ENCODE measurements at regions not wholly inside any gene's neighbourhood (a gene's known extent, or its start where the extent isn't known, plus 50 kb on each side); places are given as distances from the start of the nearest gene placed in this dataset.

- no peak for DNase-seq
These were observed 219.4 kb upstream of the CPNE8 start for GRCh38 chr12:39124768-39125167.

DNA sequence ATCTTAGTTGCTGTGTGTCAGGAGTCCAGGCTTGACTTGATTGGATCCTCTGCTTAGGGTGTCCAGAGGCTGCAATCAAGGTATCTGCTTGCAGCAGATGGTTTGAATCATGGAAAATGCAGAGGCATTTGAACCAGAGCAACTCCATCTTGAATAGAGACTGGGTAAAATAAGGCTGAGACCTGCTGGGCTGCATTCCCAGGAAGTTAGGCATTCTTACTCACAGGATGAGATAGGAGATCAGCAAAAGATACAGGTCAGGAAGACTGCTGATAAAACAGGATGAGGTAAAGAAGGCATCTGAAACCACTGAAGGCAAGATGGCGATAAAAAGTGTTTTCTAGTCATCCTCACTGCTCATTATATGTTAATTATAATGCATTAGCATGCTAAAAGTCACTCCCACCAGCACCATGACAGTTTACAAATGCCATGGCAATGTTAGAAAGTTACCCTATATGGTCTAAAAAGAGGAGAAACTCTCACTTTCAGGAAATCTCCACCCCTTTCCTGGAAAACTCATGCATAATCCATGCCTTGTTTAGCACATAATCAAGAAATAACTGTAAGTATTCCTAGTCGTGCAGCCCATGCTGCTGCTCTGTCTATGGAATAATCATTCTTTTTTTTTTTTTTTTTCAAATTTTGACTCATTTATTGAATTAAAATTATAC, 218.3 kb upstream of the CPNE8 start:
- no peak for DNase-seq

DNA sequence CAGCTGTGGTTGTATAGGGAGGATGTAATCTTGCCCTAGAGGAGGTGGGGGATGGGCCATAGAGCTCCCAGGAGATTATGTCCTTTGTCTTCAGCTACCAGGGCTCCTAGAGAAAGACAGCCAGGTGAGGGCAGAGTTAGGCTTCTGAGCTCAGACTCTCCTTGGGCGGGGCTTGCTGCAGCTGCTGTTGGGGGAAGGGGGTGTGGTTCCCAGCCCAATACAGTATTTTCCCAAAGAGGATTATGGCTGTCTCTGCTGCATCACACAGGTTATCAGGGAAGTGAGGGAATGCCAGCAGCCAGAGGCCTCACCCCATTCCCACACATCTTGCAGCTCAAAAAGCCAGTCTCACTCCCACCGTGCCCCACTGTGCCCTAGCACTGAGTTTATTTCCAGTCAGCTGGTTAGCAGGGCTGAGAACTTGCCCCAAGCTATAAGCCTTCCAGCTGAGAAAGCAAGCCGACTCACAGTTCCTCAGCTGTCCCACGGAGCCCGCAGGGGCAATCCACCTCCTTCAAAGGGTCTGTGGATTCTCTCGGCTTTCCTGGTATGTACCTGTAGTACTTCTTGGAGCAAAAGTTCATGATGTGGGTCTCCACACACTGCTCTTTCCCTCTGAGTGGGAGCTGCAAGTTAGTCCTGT, 217.3 kb upstream of the CPNE8 start:
- no peak for DNase-seq

DNA sequence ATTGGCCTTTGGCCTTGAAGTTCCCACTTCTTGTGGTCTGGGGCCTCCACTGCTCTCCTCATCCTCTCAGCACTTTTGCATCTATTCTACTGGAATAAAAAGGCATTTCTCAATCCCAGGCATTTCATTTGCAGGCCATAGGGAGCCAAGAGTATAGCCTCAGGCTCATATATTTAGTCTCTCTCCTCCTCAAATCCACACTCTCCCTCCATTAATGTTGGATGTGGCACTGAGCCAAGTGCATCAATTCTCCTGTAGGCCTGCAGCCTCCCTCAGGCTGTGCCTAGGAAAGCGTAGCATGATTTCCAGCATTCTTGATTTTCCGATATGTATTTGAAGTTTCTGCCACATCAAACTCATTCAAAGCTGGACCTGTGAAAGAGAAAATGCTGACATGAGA, 211.5 kb upstream of the CPNE8 start:
- DNase-seq: no peak

DNA sequence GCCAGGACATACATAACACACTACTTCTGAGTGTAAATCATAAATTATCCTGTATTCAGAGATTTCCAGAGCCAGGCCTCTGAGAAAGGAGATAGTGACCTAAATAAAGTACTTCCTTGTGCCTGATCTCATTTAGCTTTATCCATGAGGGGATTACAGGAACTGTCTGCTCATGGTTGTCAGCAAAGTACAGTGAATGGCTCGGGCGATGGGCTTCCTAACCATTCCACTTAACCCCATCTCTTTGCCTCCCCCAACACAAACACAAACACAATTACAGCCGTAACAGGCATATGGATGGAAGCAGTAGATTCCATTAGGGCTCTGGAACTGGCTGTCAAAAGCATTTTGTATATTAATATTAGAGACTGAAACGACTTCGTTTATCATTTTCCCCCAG, 206.7 kb upstream of the CPNE8 start:
- no peak for DNase-seq

GRCh38 chr12:39105111-39105510, 199.7 kb upstream of the CPNE8 start:
- DNase-seq: no peak

GRCh38 chr12:39103552-39104165, 198.3 kb upstream of the CPNE8 start:
- peak; percentile 60 for DNase-seq

DNA sequence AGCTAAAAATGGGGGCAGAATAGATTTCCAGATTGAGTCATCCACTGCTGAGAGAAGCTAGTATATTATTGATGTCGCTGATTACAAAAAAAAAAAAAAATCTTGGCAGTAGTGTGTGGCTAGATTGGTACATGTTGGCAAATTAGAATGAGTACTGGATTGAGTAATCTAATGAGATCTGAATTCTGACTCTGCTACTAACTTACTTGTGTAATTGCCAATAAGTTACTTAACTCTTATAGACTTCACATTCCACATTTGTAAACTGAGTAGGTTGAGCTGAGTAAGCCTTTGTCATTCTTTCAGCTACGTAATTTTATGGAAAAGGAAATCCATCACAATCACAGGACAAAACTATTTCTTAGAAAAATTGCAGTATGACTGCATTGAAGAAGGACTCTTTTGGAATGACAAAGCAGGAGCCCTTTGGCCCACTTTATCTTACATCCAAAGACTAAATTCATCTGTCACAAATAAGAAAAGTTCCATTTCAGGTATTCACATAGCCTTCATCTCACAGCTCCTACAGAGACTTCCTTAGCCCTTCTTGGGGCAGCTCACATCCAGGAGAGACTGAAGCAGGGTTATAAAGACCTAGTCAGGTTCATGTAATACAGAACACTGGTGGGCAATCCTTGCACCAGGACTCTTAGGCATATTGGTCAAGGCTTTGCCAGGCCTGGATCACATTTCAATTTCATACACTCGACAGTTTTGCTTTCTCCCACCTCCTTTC, 197.3 kb upstream of the CPNE8 start:
- no peak for DNase-seq

DNA sequence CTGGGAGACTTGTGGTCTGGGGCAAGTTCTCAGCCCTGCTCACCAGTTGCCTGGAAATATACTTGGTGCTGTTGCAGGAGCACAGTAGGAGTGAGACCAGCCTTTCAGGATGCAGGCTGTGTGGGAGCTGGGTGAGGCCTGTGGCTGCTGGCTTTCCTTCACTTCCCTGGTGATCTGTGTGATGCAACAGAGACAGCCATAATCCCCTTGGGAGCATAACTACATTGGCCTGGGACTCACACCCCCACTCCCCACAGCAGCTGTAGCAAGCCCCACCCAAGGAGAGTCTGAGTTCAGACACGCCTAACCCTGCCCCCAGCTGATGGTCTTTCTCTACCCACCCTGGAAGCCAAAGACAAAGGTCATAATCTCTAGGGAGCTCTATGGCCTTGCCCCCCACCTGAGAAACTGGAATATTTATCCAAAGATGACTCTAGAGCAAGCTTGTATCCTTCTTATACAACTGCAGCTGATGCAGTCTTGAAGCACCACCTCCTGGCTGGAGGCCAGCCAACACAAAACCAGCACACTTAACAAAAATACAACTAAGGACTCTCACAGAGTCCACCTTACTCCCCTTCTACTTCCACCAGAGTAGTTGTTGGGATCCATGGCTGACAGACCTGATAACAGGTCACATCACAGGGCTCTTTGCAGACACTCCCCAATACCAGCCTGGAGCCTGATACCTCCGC, 190.4 kb upstream of the CPNE8 start:
- DNase-seq: no peak

DNA sequence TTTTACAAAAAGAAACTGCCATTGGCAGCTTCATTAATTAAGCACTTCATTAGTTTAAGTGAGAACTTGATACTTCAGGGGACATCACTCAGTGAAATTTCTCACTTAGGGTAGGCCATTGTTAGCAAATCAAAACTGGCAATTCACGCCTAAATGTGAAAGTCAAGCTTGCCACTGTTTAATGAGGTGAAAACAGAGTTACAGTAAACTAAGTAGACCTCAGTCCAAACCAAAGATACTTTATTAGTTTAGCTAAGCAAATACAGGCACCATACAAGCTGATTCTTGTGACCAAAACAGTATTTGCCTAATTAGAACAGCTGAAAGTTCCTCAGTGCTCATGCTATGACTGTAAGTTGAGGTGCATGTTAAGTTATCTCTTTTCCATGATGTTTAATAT, 176.5 kb upstream of the CPNE8 start:
- DNase-seq: no peak

DNA sequence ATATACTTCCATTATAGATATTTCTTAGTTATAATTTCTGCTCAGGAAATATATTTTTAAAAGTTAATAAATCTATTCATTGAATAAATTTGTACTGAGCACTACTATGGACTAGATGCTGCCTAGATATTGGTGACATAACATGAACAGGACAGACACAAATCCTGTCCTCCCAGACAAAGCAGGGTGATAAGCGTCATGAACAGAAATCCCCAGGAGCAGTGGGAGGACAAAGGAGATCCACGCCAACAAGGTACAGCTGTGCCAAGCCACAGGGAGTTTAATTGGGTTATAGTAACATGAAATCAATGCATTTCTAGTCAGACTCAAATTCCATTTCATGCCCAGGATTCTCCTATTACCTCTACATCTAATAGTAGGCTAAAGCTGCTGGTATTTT, 171.8 kb upstream of the CPNE8 start:
- no peak for DNase-seq

DNA sequence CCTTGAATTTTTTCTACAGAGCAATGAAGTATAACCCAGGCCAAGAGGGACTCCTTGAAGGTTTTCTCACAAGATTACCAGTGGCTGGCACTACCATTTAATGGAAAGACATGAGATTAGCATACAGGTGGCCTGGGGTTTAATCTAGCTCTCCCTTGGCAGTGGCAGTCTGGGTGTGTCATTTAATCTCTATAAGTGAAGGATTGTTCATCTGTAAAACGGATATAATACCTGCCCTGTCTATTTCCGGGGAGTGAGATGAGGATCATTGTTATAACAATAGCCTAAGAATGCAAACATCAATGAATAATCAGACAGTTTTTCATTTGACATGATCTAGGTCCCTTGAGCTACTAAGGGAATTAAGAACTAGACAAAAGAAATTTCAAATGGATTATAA, 168.7 kb upstream of the CPNE8 start:
- DNase-seq: no peak

GRCh38 chr12:39072658-39073057, 167.3 kb upstream of the CPNE8 start:
- DNase-seq: no peak

GRCh38 chr12:39071611-39072010, 166.2 kb upstream of the CPNE8 start:
- DNase-seq: no peak

DNA sequence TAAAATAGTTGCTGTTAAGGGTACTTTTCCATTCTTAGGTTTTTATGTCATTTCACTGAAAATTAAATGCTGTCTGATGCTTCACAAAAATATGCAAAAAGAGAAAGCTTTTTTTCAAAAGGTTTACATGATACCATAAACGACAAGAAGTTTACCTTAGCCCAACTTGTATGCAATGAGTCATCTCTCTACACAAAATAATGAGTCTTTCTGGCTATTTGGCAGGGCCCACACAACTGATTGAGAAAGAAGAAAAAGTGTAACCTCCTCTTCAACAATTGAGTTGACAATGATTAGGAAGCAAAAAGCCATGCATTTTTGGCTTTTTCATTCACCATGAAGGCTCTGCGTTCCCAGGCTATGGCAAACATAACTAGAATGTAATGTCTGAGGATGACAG, 165.4 kb upstream of the CPNE8 start:
- DNase-seq: no peak

- no peak for DNase-seq
These were observed 160.1 kb upstream of the CPNE8 start for GRCh38 chr12:39065455-39065854.

GRCh38 chr12:39064708-39065107, 159.3 kb upstream of the CPNE8 start:
- DNase-seq: no peak

GRCh38 chr12:39062266-39062996, 157.0 kb upstream of the CPNE8 start:
- no peak for DNase-seq

GRCh38 chr12:39061576-39061975, 156.2 kb upstream of the CPNE8 start:
- DNase-seq: no peak

GRCh38 chr12:39048395-39048794, 143.0 kb upstream of the CPNE8 start:
- DNase-seq: no peak

- no peak for DNase-seq
These were observed 142.3 kb upstream of the CPNE8 start for GRCh38 chr12:39047539-39048262.

DNA sequence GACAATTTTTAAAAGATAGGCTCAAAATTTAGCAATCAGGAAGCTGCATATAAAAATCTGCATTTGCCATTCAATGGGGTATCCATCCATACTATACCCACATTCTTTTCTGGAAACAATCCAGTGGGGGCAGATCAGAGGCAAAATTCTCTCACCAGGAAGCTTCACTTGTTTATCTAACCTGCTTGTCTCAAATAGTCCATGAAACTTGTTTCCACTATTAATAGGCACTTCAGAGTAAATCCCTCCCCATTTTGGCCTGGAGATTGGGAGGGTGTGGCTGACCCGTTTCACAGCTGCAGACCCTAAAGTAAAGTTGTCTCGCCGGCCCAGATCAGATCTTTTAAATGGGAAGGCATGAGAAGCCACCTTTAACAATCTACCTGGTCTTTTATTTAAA, 139.4 kb upstream of the CPNE8 start:
- DNase-seq: no peak
